Fibroblast of mammary gland (primary cell): ENCODE measurements at regions not wholly inside any gene's neighbourhood (a gene's known extent, or its start where the extent isn't known, plus 50 kb on each side); places are given as distances from the start of the nearest gene placed in this dataset.
A peak's percentile ranks its signal among the peaks of the same experiment; 100 is the strongest.
"Not testable (repeated sequence)": the region's sequence is repeated elsewhere in the genome, so short reads cannot be mapped to it uniquely, and the experiment has no call there.

Source experiments
- DNase-seq: peaks from one replicate; pipeline ENCODE4 v3.0.0-alpha.2; 2010; ENCODE audit warnings: low read depth
- H3K4me3 ChIP-seq: 2 replicates; pipeline ENCODE4 v1.5.1; 2011; ENCODE audit warnings: low read depth, mild to moderate bottlenecking, low read length, moderate library complexity; ENCODE audit not compliant: control insufficient read depth
- TF ChIP-seq, protein P1 (sequence below): conservative IDR thresholded peaks from 2 replicates; pipeline ENCODE4 v1.5.1; 2011; ENCODE audit warnings: low read depth, low read length, inconsistent platforms; ENCODE audit not compliant: control insufficient read depth, insufficient read depth

DNA sequence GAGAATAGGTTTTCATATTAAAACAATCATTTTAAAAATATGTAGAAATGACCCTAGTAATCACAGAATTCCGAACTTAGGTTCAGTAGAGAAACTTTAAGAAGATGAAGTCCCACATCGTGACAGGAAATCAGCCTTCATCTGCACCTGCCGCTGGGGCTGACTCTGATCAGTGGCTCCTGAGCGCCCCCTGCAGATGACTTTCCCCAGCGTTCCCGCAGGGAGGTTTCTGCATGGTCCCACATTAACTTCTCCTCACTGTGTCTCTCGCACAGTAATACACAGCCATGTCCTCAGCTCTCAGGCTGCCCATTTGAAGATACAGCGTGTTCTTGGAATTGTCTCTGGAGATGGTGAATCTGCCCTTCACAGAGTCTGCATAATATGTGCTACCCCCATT is 1131.1 kb downstream of the TMEM121 start:
- TF ChIP-seq, protein P1, sequence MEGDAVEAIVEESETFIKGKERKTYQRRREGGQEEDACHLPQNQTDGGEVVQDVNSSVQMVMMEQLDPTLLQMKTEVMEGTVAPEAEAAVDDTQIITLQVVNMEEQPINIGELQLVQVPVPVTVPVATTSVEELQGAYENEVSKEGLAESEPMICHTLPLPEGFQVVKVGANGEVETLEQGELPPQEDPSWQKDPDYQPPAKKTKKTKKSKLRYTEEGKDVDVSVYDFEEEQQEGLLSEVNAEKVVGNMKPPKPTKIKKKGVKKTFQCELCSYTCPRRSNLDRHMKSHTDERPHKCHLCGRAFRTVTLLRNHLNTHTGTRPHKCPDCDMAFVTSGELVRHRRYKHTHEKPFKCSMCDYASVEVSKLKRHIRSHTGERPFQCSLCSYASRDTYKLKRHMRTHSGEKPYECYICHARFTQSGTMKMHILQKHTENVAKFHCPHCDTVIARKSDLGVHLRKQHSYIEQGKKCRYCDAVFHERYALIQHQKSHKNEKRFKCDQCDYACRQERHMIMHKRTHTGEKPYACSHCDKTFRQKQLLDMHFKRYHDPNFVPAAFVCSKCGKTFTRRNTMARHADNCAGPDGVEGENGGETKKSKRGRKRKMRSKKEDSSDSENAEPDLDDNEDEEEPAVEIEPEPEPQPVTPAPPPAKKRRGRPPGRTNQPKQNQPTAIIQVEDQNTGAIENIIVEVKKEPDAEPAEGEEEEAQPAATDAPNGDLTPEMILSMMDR, result no peak
- no peak for DNase-seq

DNA sequence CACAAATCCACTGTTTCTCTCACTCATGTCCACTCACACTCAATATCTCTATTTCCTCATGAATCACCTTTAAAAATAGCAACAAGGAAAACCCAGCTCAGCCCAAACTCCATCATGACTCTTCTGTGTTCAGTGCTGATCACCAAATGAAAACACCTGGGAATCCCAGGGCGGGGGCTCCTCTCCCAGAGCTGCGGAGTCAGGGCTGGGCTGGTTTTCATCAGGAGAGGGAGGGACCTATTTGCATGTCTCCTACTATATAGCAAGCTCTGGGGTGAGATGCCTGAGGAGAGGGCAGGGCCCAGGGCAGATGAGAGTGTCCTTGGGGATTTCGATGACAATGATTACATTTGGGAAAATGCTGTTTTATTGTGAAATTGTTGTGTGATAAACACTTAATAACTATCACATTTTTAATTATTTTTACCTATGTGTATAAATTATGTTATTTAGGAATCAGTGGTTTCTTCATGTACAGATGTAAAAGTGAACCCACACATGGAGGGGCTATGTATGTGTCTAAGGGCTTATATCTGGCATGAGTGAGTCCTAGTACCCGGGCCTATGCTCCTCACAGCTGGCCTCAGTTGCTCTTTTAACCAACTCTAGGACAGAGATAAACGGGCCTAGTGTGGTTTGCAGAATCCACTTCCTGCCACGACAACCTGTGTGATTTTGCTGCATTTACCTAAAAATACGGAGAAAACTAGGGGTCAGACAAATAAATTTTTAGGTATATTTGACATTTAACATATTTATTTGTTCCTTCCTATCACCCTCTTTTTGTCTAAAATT is 1131.9 kb downstream of the TMEM121 start:
- DNase-seq, H3K4me3 ChIP-seq: not testable (repeated sequence)

More for the DNA sequence above, 1131.1 kb downstream of the TMEM121 start:
- no peak overlapping the region for H3K4me3 ChIP-seq

DNA sequence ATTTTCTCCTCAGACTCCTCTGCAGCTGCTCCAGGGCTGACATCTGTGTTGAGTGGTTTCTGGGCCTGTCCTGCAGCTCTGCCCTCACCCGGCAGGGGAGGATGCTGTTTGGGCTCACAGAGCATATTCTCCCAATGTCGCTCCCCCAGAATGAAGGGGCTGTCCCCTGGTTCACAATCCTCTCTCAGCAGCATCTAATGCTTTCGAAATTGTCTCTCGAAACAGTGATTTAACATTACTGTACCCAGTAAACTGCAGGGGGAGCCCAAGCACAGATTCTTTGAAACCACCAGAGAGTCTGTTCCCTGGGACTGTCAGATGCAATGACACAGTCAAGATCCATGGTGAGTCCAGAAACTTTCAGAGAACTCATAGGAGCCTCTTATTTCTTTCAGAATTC is 1135.2 kb downstream of the TMEM121 start:
- DNase-seq, H3K4me3 ChIP-seq: not testable (repeated sequence)

DNA sequence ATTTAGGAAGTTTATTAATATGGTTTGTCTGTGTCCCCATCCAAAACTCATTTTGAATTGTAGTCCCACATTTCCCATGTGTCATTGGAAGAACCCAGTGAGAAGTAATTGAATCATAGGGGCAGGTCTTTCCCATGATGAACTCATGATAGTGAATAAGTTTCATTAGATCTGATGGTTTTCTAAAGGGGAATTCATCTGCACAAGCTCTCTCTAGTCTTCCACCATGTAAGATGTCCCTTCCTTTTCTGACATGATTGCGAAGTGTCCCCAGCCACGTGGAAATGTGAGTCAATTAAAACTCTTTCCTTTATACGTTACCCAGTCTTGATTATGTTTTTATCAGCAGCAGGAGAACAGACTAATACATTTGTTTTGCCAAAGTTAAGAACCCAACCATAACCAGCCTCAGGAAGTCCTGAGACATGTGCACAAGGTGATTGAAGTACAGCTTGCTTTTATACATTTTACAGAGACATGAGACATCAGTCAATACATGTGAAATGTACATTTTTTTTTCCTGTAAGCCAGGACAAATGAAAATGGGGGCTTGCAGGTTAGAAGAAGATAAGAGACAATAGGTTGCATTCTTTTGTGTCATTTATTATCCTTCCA is 1136.7 kb downstream of the TMEM121 start:
- DNase-seq, result no peak
- no peak overlapping the region for H3K4me3 ChIP-seq
- TF ChIP-seq, protein P1, result no peak

DNA sequence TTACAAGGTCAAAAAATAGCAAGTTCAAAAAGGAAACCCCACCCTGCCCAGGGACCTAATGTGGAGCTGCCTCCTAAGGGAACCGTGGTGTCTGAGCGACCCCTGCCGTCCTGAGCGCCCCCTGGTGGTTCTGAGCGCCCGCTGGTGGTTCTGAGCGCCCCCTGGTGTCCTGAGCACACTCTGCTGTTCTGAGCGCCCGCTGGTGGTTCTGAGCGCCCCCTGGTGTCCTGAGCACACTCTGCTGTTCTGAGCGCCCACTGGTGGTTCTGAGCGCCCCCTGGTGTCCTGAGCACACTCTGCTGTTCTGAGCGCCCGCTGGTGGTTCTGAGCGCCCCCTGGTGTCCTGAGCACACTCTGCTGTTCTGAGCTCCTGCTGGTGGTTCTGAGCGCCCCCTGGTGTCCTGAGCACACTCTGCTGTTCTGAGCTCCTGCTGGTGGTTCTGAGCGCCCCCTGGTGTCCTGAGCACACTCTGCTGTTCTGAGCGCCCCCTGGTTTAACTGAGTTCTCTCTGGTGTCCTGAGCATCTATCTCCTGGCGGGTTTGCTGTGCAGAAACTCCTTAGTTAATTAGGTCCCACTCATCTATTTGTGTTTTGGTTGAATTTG is 1137.5 kb downstream of the TMEM121 start:
- TF ChIP-seq, protein P1, result peak; percentile 5
- H3K4me3 ChIP-seq, DNase-seq: not testable (repeated sequence)

DNA sequence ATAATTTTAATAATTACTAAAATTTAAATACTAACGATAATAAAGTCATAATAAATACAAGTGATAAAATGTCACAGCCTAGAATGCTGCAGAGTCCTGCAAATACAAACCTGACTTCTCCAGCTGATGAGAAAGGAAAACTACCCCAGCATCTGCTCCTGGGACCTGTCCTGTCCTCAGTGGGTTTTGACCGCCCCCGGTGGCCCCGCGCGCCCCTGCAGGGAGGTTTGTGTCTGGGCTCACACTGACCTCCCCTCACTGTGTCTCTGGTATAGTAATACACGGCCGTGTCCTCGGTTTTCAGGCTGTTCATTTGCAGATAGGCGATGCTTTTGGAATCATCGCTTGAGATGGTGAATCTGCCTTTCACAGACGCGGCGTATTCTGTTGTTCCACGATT is 1139.4 kb downstream of the TMEM121 start:
- no peak overlapping the region for H3K4me3 ChIP-seq
- TF ChIP-seq, protein P1, result no peak
- DNase-seq, result no peak

DNA sequence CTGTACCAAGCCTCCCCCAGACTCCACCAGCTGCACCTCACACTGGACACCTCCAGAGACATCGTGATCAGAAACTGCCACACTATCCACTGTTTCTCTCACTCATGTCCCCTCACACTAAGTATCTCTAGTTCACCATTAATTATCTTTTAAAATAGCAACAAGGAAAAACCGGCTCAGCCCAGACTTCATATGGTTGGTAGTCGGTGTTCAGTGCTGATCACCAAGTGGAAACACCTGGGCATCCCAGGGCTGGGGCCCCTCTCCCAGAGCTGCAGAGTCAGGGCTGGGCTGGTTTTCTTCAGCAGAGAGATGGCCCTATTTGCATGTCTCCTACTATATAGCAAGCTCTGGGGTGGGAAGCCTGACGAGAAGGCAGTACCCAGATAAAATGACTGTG is 1140.0 kb downstream of the TMEM121 start:
- no peak overlapping the region for H3K4me3 ChIP-seq
- no peak for DNase-seq
- TF ChIP-seq, protein P1, result no peak

DNA sequence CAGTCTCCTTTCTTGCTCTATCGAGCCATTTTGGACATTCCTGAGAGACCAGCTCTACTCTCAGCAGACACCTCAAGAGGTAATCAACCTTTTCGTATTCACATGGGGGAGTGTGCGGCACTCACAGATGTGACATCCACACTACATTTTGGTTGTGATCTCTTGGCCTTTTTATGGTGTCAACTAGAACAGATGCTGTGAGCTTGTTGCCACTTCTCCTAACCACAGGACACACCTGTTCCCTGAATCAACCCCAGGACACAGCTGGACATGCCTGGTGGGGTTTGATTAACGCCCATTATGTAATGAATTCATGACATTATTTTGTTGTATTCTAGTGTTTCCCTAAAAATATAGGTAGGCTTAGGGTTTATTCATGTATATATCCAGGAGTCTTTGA is 1143.6 kb downstream of the TMEM121 start:
- no peak for DNase-seq
- TF ChIP-seq, protein P1, result no peak
- no peak overlapping the region for H3K4me3 ChIP-seq

DNA sequence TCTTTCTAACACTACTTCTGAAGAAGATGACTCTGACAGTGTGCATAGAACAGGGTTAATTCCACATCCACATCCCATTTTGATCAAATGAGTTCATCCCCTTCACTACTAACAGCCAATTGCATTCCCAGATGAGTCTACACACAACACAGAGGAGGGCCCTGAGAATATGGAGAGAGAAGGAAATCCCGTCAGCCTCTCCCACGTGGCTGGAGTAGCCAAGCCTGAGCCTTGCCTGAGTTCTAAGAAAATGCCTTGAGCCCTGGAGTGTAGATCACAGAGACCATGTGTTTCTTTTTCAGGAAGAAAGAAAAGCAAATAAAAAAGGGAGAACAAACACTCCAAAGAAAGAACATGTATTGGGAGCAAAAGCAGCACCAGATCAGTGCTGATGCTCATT is 1147.7 kb downstream of the TMEM121 start:
- not testable (repeated sequence) for DNase-seq, H3K4me3 ChIP-seq

DNA sequence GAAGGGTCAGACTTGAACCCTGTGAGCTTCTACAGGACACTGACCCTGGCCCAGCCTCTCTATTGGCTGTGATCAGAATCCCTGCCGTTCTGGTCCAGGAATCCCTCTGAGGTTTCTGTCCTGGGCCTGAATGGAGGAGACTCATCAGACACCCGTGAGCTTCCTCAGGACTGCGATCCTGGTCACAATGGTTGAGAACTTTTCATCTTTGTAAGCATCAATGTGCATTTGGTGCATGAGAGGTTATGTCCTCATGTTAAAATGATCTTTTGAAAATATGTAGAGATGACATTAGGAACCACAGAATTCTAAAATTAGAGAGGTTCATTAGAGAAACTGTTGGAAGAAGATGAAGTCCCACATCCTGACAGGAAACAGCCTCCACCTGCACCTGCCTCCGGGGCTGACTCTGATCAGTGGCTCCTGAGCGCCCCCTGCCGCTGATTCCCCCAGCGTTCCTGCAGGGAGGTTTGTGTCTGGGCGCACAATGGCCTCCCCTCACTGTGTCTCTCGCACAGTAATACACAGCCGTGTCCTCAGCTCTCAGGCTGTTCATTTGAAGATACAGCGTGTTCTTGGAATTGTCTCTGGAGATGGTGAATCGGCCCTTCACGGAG is 1148.2 kb downstream of the TMEM121 start:
- not testable (repeated sequence) for DNase-seq, H3K4me3 ChIP-seq

DNA sequence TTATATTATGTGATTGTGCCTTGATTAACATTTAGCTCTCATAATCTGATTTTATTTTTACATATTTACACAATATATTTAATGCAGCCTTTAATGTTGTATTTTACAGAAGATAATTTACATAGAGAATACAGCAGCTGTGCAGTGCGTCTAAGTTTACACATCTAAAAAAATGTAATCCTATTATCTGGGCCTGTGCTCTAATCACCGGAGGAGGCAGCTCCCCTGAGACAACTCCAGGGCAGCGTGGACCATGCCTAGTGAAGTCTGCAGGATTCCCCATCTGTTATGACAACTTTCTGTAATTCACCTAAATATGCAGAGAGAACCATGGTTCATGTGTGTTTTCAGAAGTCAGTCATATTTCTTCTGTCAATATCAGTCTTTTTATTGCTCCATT is 1149.3 kb downstream of the TMEM121 start:
- DNase-seq, H3K4me3 ChIP-seq: not testable (repeated sequence)
